ENCODE measurements at regions not wholly inside any gene's neighbourhood (a gene's known extent, or its start where the extent isn't known, plus 50 kb on each side); places are given as distances from the start of the nearest gene placed in this dataset.

DNA sequence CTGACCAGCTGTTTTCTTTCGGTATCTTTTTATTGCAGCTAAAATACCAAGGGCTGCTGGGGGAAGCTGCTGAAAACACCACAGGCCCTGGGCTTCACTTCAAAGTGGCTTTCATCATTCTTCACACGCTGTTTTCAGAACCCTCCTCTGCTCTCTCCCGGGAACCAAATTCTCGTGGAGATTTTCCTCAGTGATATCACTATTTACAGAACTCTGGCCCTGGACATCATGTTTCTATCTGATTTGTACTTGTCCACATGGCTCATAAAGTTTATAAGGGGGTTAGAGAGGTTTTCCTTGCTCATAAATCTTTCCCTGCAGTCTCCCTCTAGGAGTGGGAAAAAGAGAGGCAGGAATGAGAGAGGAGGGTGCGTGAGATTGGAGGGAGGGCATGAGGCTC lies 177.4 kb upstream of the NPVF start:
- Histone ChIP-seq H3K9me3 (no peaks in the 10 kb centered on the region), H3K4me1 (peaks cover 0 to 4% (median 0%) of the 10 kb centered on the region in 4 donors), H3K4me3 (no peak overlapping the region), H3K27ac (peak overlapping the region in 2 of 4 donors; percentile 61 to 72), H3K27me3 (no peaks in the 10 kb centered on the region), H3K36me3 (no peaks in the 10 kb centered on the region)
- 33 to 42% methylated on average over 5 of the region's 5 CpGs for WGBS, 2 donors
- DNase-seq (ENCODE audit: low spot score in 2 of 2) = peak in 1 of 2 donors; percentile 57
- TF ChIP-seq POLR2A (IDR thresholded peaks at IDR 0.05) (no peak), EP300 (IDR thresholded peaks at IDR 0.05) (peak in 1 of 2 donors; percentile 43)
- TF ChIP-seq, protein P1, sequence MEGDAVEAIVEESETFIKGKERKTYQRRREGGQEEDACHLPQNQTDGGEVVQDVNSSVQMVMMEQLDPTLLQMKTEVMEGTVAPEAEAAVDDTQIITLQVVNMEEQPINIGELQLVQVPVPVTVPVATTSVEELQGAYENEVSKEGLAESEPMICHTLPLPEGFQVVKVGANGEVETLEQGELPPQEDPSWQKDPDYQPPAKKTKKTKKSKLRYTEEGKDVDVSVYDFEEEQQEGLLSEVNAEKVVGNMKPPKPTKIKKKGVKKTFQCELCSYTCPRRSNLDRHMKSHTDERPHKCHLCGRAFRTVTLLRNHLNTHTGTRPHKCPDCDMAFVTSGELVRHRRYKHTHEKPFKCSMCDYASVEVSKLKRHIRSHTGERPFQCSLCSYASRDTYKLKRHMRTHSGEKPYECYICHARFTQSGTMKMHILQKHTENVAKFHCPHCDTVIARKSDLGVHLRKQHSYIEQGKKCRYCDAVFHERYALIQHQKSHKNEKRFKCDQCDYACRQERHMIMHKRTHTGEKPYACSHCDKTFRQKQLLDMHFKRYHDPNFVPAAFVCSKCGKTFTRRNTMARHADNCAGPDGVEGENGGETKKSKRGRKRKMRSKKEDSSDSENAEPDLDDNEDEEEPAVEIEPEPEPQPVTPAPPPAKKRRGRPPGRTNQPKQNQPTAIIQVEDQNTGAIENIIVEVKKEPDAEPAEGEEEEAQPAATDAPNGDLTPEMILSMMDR (IDR thresholded peaks at IDR 0.05) = no peak

DNA sequence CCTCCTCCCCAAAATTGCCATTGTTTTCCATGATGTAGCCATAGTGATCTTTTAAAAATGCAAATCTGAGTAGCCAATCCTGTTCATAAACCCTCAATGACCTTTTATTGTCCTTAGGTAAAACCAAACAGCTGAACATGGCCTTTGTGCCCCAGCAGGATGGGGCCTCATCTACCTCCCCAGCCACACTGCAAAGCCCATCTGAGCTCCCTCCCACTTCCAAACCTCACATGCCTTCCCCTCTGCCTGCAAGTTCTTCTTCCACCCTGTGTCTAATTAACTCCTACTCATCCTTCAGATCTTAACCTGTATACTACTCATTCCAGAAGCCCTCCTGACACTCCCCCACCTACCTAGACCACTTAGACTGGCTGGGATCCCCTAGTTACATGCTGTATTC lies 178.8 kb upstream of the NPVF start:
- TF ChIP-seq EP300 (IDR thresholded peaks at IDR 0.05) (no peak), POLR2A (IDR thresholded peaks at IDR 0.05) (no peak)
- TF ChIP-seq, protein P1 (IDR thresholded peaks at IDR 0.05) = no peak
- Histone ChIP-seq H3K9me3 (no peaks in the 10 kb centered on the region), H3K4me3 (no peak overlapping the region), H3K27me3 (no peaks in the 10 kb centered on the region), H3K4me1 (peaks cover 0 to 4% (median 0%) of the 10 kb centered on the region in 4 donors), H3K36me3 (no peaks in the 10 kb centered on the region), H3K27ac (no peak overlapping the region)
- no peak for DNase-seq (ENCODE audit: low spot score in 2 of 2)

DNA sequence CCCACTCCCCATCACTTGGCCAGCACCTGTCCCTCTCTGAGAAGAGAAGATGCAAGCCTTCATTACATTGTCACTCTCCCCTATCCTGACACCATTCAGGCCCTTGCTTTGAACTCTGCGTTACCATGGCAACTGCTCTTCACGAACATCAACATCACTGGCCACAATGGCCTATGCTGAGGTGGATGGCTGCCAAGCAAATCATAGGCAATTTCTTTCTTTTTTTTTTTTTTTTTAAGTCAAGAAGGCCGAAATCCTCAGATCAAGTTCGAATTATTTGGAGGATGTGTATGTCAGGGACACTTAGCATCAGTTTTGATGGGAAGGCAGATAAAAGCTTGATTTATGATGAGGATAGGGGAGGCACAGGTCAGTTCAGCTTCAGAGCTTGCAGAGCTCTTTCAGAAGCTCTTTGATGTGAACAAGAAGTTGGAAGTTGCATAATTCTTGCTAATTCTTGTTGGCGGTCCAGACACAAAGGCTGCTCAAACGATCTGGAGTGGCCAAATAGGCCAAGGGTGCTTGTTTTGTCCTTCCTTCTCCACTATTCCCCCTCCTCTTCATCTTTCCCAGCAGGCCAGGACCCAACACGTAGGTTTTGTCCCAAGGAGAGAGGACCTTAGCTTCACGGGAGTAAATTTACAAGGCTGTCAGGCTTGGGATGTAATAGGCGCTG lies 179.9 kb upstream of the NPVF start:
- H3K4me3 ChIP-seq = no peak overlapping the region
- H3K36me3 ChIP-seq = no peaks in the 10 kb centered on the region
- no peak overlapping the region for H3K27ac ChIP-seq
- no peak for TF ChIP-seq EP300 (IDR thresholded peaks at IDR 0.05)
- TF ChIP-seq POLR2A (IDR thresholded peaks at IDR 0.05) = no peak
- TF ChIP-seq, protein P1 (IDR thresholded peaks at IDR 0.05) = no peak
- no peaks in the 10 kb centered on the region for H3K27me3 ChIP-seq
- no peaks in the 10 kb centered on the region for H3K9me3 ChIP-seq
- H3K4me1 ChIP-seq = peaks cover 0 to 4% (median 0%) of the 10 kb centered on the region in 4 donors
- 70 to 78% methylated on average over 9 of the region's 9 CpGs for WGBS, 2 donors
- no peak for DNase-seq (ENCODE audit: low spot score in 2 of 2)

DNA sequence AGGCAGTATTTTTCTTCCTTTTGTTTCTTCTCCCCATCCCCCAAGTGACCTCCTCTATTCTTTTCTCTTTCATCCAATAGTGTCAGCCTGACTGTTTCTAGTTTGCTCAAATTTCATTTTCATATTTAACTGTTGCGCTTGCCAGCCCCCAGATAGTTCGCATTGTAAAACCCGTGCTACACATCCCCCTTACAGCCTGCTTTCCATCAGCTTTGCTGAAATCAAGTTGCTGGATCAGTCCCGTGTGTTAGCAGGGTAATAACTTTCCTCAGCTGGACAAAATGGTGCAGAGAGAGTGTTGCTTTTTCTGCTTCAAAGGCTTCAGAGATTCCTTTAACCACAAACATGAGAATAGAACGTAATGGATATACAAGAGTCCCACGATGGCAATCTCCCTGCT lies 180.6 kb upstream of the NPVF start:
- WGBS, 2 donors = 66 to 68% methylated on average over 6 of the region's 6 CpGs
- Histone ChIP-seq H3K4me3 (no peak overlapping the region), H3K27ac (no peak overlapping the region)

More for the DNA sequence above, 180.6 kb upstream of the NPVF start:
- Histone ChIP-seq H3K27me3 (no peaks in the 10 kb centered on the region), H3K9me3 (no peaks in the 10 kb centered on the region), H3K36me3 (no peaks in the 10 kb centered on the region), H3K4me1 (peaks cover 0 to 4% (median 0%) of the 10 kb centered on the region in 4 donors)
- no peak for DNase-seq (ENCODE audit: low spot score in 2 of 2)
- TF ChIP-seq, protein P1 (IDR thresholded peaks at IDR 0.05) = no peak
- TF ChIP-seq EP300 (IDR thresholded peaks at IDR 0.05) = no peak
